HG03565 (cell line): ENCODE measurements at regions not wholly inside any gene's neighbourhood (a gene's known extent, or its start where the extent isn't known, plus 50 kb on each side); places are given as distances from the start of the nearest gene placed in this dataset.
A peak's percentile ranks its signal among the peaks of the same experiment; 100 is the strongest.

Experiments
- ATAC-seq: cut with Tn5 transposase; IDR thresholded peaks from one replicate; pipeline ENCODE4 v1.9.1; 2021; ENCODE audit warnings: mild to moderate bottlenecking, moderate library complexity; ENCODE audit not compliant: unreplicated experiment

GRCh38 chr9:78595200-78595945 lies 298.4 kb downstream of the PSAT1 start:
- no peak for ATAC-seq

GRCh38 chr9:78596346-78596745 lies 299.4 kb downstream of the PSAT1 start:
- no peak for ATAC-seq

- ATAC-seq: no peak
Measured at GRCh38 chr9:78598120-78598519, 301.2 kb downstream of the PSAT1 start.

- ATAC-seq: no peak
Measured at GRCh38 chr9:78599926-78600325, 303.0 kb downstream of the PSAT1 start.

GRCh38 chr9:78601957-78602565 lies 305.1 kb downstream of the PSAT1 start:
- peak; percentile 78 for ATAC-seq

GRCh38 chr9:78605041-78606000 lies 308.4 kb downstream of the PSAT1 start:
- no peak for ATAC-seq

- no peak for ATAC-seq
Measured at GRCh38 chr9:78606001-78606379, 309.1 kb downstream of the PSAT1 start.

- no peak for ATAC-seq
Measured at GRCh38 chr9:78607853-78608252, 310.9 kb downstream of the PSAT1 start.

GRCh38 chr9:78609450-78609849 lies 312.5 kb downstream of the PSAT1 start:
- ATAC-seq: no peak

- no peak for ATAC-seq
Measured at GRCh38 chr9:78612091-78612490, 315.2 kb downstream of the PSAT1 start.

GRCh38 chr9:78613006-78613405 lies 316.1 kb downstream of the PSAT1 start:
- ATAC-seq: no peak

GRCh38 chr9:78614892-78615291 lies 318.0 kb downstream of the PSAT1 start:
- no peak for ATAC-seq

- no peak for ATAC-seq
Measured at GRCh38 chr9:78615372-78615771, 318.4 kb downstream of the PSAT1 start.

- no peak for ATAC-seq
Measured at GRCh38 chr9:78618735-78619134, 321.8 kb downstream of the PSAT1 start.

- no peak for ATAC-seq
Measured at GRCh38 chr9:78620303-78620702, 323.4 kb downstream of the PSAT1 start.

- no peak for ATAC-seq
Measured at GRCh38 chr9:78620764-78621163, 323.8 kb downstream of the PSAT1 start.

- no peak for ATAC-seq
Measured at GRCh38 chr9:78622126-78622525, 325.2 kb downstream of the PSAT1 start.

GRCh38 chr9:78626971-78627370 lies 330.0 kb downstream of the PSAT1 start:
- ATAC-seq: no peak

- no peak for ATAC-seq
Measured at GRCh38 chr9:78630966-78631365, 334.0 kb downstream of the PSAT1 start.

- ATAC-seq: no peak
Measured at GRCh38 chr9:78640728-78641127, 343.8 kb downstream of the PSAT1 start.

- ATAC-seq: no peak
Measured at GRCh38 chr9:78644359-78644758, 347.4 kb downstream of the PSAT1 start.

GRCh38 chr9:78654324-78654723 lies 357.4 kb downstream of the PSAT1 start:
- ATAC-seq: no peak
